Fibroblast of skin of left quadriceps (primary cell): ENCODE measurements at regions not wholly inside any gene's neighbourhood (a gene's known extent, or its start where the extent isn't known, plus 50 kb on each side); places are given as distances from the start of the nearest gene placed in this dataset.

Source experiments
- DNase-seq, 2 experiments: peaks; one replicate each; pipeline ENCODE4 v3.0.0-alpha.2; 2013; ENCODE audit warnings: low read depth in 2 of 2

- DNase-seq, result no peak
Measured at GRCh38 chr7:95718577-95719410, 53.6 kb upstream of the DYNC1I1 start.

- no peak for DNase-seq
Measured at GRCh38 chr7:95716357-95717122, 55.8 kb upstream of the DYNC1I1 start.

- DNase-seq, result no peak
Measured at GRCh38 chr7:95715274-95715673, 57.1 kb upstream of the DYNC1I1 start.

DNA sequence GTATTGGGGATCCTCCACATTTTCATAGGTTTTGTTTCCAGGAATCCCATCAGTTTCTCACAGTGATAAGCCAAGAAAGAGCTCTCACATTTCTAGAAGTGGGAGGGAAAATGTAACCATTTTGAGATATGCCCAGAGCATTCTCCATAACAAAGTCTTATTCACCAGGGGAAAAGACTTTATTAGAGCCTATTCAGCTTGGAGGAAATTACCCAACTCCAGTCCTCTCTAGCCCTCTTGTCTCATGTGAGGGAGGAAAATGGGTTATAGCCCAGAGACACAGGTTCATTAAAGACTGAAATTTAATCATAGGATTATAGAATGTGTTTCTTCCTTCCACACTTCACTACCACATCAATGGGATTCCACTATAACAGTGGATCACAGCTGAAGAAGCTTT is 61.6 kb upstream of the DYNC1I1 start:
- no peak for DNase-seq

- no peak for DNase-seq
Measured at GRCh38 chr7:95700917-95701316, 71.4 kb upstream of the DYNC1I1 start.

DNA sequence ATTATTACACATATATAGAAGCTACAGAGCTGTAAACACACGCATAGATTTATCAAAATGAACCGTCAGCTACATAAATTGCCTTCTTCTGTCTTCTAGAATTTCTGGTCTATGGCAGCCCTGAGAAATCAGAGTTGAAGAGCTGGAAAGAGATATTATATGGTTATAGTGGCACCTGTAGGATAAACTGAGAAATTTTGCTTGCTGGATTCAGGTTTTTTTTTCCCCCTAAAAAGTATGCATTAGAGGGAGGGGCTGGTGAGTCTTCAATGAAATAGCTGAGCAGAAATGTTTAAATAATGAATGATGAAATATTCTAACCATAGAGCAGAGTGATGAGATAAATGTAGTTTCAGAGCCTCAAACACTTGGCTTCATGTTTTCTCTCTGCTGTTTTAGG is 78.0 kb upstream of the DYNC1I1 start:
- no peak for DNase-seq

- no peak for DNase-seq
Measured at GRCh38 chr7:95693551-95694333, 78.6 kb upstream of the DYNC1I1 start.

- DNase-seq, result no peak
Measured at GRCh38 chr7:95691464-95691863, 80.9 kb upstream of the DYNC1I1 start.

GRCh38 chr7:95690367-95690947 is 81.9 kb upstream of the DYNC1I1 start:
- peak; percentile 12 to 17 for DNase-seq

GRCh38 chr7:95688931-95689495 is 83.3 kb upstream of the DYNC1I1 start:
- DNase-seq, result no peak

DNA sequence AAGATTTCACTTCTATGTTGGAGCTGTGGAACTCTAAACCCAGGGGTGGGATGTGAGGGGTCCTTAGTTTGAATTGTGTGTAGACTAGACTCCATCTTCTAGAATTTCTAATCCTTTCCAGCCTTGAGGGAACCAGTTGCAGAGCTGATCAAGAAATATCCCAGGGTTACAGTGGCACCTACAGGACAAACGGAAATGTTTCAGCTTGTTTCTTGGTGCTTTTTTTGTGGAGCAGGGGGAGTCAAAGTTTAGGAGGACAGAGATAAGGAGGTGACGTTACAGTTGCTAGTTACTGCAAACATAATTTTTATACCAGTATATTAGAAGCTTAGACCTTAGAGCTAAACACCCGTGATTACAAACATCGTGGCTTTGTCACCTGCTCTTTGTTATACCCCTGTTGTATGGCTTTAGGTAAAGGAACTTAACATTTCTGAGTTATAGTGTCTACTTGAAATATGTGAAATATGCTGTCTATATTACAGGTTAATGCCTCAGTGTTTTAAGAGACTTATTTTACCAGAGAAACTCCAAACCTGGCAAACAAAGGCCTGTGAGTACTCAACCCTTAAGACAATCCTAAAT is 84.5 kb upstream of the DYNC1I1 start:
- DNase-seq, result no peak

GRCh38 chr7:95686109-95686508 is 86.2 kb upstream of the DYNC1I1 start:
- DNase-seq, result peak in 1 of 2 experiments; percentile 7

DNA sequence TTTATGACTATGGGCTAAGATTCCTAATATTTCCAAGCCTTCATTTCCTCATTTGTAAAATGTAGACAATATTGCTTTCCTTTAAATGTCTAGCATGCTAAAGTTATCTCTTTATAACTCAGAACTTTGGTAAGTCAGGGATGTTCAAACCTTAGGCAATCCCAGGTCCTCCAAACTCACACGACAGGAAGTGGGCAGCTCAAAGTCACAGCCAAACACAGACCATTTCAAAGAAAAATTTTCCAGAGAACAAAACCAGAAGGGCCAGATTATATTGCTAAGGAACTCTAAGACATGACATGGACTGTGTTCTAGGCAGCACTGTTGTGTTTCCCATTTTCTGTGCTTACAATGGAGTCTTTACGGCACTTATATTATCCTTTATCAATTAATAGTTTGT is 87.8 kb upstream of the DYNC1I1 start:
- no peak for DNase-seq

DNA sequence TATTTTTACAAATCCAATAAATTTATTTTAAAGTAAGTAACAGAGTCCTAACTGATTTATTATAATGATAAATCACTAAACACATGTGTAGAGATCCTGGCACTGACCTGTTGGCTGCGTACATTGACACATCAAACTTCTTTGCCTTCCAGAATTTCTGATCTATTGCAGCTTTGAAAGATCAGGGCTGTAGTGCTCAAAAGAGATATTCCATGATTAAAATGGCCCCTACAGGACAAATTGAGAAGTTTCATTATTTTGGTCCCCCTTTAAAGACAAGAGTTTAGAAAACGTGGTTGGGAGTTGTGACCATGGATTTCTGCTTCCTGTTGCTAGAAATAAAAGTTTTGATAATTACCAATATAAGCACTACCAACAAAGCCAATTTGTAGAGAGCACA is 87.7 kb upstream of the PDK4 start:
- DNase-seq, result peak in 1 of 2 experiments; percentile 9

DNA sequence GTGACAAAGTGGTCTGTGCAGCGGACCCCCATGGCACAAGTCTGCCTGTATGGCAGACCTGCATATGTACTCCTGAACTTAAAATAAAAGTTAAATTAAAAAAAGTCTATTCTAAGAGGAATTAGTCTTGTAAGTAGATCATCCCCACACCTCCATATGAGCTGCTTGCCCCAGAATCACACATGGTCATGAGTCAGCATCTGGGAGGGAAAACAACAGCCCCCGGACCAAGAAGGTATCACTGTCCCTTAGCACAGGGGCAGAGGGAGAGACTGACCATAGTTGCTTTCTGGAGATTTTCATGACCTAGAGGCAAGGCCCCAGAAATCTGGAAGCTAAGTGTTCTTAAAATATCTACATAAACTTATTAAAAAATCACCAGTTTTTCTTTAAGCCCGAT is 86.6 kb upstream of the PDK4 start:
- DNase-seq, result no peak

DNA sequence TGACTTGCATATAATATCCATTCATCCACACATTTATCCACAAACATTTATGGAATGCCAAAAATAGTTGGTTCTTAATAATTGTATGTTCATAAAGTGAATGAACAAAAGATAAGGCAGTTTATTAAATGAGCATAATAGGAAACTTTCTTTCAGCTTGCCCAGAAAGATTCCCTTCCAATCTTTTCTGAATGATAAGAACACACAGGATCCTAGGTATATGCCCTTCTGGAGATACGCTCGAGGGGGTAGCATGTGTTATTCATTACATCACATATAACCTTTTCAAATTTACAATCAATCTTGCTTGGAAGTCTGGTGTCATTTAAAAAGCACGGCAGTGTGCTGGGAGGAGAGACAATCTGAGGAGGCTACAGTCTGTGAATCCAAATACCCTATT is 80.4 kb upstream of the PDK4 start:
- no peak for DNase-seq

- DNase-seq, result no peak
Measured at GRCh38 chr7:95675632-95676031, 79.3 kb upstream of the PDK4 start.

- no peak for DNase-seq
Measured at GRCh38 chr7:95675016-95675415, 78.7 kb upstream of the PDK4 start.

DNA sequence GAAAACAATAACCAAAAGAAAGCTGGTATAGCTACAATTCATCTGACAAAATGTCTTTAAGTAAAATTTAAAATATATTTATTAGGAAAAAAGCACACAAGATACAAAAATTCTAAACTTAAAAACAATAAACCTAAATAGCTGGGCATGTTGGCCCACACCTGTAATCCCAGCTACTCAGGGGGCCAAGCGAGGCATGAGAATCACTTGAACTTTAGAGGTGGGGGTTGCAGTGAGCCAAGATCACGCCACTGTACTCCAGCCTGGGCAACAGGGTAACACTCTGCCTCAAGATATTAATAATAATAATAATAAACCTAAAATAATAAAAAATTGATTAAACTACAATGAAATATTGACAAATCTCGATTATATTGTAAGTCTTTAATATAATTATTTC is 77.8 kb upstream of the PDK4 start:
- no peak for DNase-seq

GRCh38 chr7:95672434-95672833 is 76.1 kb upstream of the PDK4 start:
- DNase-seq, result no peak

GRCh38 chr7:95669513-95669912 is 73.2 kb upstream of the PDK4 start:
- no peak for DNase-seq
